ENCODE measurements at regions not wholly inside any gene's neighbourhood (a gene's known extent, or its start where the extent isn't known, plus 50 kb on each side); places are given as distances from the start of the nearest gene placed in this dataset.
"Not testable (repeated sequence)": the region's sequence is repeated elsewhere in the genome, so short reads cannot be mapped to it uniquely, and the experiment has no call there.

GRCh38 chr2:126952216-126952615 lies 53.5 kb downstream of the TEX51 start:
- no peak for DNase-seq (ENCODE audit: low read depth)

GRCh38 chr2:126953483-126953882 lies 54.8 kb downstream of the TEX51 start:
- DNase-seq (ENCODE audit: low read depth): no peak

- no peak for DNase-seq (ENCODE audit: low read depth)
Observed at GRCh38 chr2:126954831-126955230, 56.1 kb downstream of the TEX51 start.

DNA sequence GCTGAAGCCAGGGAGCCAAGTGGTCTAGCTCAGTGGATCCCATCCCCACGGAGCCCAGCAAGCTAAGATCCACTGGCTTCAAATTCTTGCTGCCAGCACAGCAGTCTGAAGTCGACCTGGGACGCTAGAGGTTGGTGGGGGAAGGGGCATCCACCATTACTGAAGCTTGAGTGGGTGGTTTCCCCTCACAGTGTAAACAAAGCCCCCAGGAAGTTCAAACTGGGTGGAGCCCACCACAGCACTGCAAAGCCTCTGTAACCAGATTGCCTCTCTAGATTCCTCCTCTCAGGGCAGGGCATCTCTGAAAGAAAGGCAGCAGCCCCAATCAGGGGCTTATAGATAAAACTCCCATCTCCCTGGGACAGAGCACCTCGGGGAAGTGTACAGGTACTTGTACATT lies 58.1 kb downstream of the TEX51 start:
- DNase-seq (ENCODE audit: low read depth): not testable (repeated sequence)

DNA sequence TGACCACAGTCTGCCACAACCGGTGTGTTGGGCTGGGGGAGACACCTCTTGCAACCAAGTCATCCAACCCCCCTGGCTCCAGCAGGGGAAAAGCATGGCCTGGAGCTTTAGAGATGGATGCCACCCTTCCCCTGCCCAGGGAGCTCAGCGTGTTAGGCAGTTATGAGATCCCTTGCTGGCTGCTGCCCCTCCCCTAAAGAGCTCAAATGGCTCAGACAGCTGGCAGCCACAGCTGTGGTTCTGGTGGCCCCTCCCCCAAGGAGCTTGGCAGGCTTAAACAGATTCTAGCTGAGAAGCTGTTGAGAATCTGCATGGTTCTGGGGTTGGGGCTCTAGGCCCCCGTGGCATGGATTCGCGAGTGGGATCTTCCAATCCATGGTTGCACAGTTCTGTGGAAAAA lies 64.7 kb downstream of the TEX51 start:
- DNase-seq (ENCODE audit: low read depth): no peak

DNA sequence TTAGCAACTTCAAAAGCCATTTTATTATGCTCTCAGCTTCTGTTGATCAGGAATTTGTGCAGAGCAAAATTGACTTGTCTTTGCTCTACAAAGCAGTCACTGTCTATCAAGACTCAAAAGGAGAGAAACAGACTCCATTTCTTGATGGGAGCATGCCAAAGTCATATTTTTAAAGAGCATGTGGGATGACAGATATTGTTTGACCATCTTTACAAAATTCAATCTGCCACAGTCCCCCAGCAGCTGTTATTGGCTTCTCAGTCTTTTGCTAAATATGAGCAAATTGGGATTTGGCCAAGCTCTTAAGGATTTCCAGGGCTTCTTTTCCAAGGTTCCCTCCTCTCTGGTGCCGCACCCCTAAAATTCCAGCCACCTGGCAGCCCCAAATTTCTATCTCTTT lies 67.9 kb downstream of the TEX51 start:
- DNase-seq (ENCODE audit: low read depth): no peak

DNA sequence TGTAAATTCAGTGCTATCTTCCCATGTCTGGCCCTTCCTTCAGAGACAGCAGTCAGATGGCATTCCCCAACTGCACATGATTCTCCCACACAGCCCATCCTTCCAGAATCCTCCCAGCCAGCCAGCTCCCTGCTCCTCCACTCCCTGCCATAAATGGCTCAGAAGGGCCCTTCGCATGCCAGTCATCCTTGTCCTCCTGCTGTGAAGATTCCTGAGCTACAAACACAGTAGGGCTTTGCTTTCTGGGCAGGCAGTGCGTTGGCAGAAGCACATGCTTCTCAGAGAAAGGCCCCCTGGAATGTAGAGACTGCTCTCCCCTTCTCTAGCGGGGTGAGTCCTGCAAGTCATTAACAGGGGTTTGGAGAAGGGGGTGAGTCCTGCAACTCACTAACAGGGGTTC lies 71.9 kb downstream of the TEX51 start:
- no peak for DNase-seq (ENCODE audit: low read depth)

DNA sequence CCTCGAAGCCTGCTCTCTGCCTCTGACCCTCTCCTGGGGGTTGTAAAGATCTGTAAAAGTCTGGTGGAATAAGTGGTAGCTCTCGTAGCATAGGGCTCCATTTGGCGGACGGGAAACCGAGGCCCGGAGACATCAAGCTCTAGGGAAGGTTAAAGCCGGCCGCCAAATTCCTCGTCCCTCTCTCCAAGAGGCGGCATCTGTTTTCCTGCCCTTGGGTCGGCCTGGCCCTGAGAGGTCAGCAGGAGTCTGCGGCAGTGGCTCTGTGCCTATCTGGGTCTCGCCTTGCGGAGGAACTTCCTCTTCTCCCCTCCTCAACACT lies 72.4 kb downstream of the TEX51 start:
- DNase-seq (ENCODE audit: low read depth): no peak

- peak; percentile 22 for DNase-seq (ENCODE audit: low read depth)
Observed at GRCh38 chr2:126971481-126972278, 73.0 kb downstream of the TEX51 start.

GRCh38 chr2:126972279-126972626 lies 73.6 kb downstream of the TEX51 start:
- DNase-seq (ENCODE audit: low read depth): no peak

DNA sequence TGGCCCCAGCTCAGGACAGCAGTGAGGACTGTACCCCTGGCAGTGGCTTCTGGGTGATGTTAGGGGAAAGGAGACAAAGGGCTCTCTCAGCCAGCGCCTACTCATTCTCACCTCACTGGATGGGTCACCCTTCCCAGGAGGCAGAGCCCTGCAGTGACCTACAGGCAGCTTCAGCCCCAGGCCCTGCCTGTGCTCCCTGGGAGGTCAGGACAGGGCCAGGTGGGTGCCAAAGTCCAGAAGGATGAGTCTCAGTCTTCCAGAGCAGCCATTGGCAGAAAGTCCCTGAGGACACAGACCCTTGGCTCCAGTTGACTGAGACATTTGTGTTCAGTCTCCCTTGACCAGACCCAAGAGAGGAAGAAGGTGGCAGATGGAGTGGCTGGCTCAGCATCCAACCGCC lies 75.1 kb downstream of the TEX51 start:
- no peak for DNase-seq (ENCODE audit: low read depth)

DNA sequence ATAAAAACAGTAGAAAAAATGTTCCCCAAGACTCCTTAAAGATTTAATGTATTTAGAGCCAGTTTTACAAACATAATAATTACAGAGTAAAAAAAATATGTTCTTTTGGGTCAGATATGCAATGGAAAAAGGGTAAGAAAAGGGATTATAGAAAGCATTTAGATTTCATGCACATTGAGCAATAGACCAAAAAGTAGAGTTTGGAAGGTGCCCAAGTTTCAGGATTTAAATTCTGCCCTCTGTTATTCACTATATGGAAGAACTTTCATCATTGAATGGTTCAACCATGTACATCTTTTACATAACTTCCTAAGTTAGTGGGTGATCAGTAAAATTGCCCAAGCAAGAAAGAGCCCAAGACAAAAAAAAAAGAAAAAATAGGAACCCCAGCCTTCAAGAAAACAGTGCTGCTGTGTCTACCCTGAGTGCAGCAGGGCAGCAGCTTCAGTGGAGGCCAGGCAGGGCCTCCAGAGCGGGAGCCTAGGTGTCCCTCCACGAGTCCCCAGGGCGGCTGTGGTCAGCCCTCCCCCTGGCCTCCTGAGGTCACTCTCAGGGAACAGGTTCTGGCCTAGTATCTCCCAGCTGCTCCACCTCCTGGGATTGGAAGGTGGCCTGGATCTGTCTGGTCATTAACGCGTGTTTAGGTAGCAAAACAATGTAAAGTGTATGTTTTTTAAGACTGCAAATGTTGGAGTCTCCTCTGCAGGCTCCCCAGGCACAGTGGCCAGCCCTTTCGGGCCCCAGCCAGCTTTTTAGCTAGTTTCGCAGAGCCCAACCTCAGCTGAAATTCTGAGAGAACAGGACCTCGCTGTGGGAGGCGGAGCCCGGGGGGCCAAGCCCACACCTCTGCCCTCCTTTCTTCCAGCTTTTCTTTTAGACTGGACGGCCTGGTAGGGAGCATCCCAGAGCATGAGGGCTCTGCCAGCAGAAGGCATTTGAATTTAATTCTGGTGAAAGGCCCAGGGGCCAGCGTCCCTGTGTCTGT lies 77.3 kb downstream of the TEX51 start:
- no peak for DNase-seq (ENCODE audit: low read depth)

DNA sequence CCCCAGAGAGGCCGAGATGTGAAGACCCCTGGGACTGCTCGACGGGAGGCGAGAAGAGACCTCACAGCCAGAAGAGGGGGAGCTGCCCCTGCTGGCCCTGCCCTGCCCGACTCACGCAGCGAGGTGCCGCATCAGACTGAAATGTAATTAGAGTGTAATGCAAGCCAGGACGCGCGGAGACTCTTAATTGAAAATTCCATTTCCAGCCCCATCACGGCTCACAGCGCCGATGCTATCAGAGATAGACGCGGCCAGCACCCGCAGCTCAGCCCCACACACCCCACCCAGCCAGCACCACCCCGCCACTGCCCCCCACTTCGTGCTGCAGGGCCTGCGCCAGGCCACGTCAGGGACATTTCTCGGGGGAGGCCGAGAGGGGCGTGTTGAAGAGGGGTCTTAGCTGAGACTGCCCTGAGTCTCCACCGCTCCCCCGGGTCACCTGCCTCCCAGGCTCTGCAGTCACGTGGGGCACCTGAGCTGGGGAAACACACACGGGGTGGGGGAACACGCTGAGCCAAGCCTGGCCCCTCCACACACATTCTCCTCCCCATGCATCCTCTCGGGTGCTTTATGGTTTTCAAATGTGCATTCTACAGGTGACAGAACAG lies 78.1 kb downstream of the TEX51 start:
- DNase-seq (ENCODE audit: low read depth): no peak

DNA sequence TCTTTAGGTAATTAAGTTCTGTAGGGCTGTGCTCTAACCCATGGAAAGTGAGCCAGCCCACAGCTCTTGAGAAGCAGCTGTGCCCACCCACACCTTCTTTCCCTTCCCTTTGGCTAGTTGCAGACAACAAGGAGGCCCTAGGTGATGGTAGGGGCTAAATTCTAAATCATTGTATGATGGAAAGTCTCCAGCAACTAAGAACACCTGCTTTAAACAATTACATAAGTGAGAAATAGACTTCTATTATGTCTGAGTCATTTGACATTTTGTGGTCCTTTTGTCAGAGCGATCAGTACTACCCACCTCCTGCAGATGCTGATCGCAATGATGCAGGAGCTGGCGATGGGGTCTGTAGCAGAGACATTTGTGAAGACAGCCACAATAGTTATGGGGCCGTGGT lies 79.6 kb downstream of the TEX51 start:
- DNase-seq (ENCODE audit: low read depth): no peak

- DNase-seq (ENCODE audit: low read depth): no peak
Observed at GRCh38 chr2:126979039-126980003, 80.6 kb downstream of the TEX51 start.

DNA sequence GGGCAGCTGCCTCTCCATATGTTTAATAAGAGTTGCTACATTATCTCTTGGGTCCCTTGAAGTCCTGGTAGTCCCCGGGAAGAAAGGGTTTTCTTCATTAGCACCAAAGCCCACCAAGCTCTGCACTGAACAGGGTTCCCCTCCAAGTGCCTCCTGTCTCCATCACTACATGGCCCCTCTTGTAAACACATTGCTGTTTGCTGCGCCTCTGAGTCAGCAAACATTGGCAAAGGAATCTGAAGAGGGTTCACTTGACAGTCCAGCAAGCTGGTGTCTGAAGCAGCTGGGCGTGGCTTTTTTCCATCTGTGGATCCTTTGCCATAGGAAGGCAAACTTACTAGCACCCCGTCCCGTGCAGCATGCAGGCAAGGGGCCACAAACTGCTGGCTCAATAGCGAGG lies 82.8 kb downstream of the TEX51 start:
- no peak for DNase-seq (ENCODE audit: low read depth)

DNA sequence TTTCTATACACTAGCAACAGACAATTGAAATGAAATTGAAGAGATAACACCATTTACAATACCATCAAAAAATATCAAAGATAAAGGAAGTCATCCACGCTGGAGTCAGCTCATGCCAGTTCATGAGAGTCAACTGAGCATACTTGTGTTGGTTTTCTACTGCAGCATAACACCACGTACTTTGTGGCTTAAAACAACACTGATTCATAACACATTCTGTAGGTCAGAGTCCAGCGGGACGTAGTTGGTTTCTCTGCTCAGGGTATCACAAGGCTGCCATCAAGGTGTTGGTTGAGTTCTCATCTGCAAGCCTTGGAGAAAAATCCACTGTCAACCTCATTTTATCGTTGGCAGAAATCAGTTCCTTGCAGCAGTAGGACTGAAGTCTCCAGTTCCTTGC lies 84.2 kb downstream of the TEX51 start:
- DNase-seq (ENCODE audit: low read depth): no peak

- DNase-seq (ENCODE audit: low read depth): no peak
Observed at GRCh38 chr2:126986631-126987187, 88.0 kb downstream of the TEX51 start.

DNA sequence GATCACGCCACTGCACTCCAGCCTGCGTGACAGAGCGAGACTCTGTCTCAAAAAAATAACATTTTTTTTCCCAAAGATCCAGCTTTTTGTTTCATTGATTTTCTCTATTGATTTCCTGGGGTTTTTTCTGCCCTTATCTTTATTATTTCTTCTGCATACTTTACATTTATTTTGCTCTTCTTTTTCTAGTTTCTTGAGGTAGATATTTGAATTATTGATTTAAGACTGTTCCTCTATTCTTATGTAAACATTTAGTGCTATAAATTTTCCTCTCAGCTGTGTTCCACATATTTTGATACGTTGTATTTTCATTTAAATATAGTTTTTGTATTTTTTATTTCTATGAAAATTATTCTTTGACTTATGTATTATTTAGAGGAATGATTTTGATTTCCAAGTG lies 89.8 kb downstream of the TEX51 start:
- DNase-seq (ENCODE audit: low read depth): no peak

DNA sequence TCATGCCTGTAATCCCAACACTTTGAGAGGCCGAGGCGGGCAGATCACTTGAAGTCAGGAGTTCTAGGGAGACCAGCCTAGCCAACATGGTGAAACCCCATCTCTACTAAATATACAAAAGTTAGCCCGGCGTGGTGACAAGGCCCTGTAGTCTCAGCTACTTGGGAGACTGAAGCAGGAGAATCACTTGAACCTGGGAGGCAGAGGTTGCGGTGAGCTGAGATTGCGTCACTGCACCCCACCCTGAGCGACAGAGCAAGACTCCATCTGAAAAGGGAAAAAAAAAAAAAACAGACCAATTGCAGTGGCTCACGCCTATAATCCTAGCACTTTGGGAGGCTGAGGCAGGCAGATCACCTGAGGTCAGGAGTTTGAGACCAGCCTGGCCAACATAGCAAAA lies 90.4 kb downstream of the TEX51 start:
- not testable (repeated sequence) for DNase-seq (ENCODE audit: low read depth)

GRCh38 chr2:126990200-126990599 lies 91.5 kb downstream of the TEX51 start:
- no peak for DNase-seq (ENCODE audit: low read depth)

Measured in stromal cell of bone marrow (primary cell).